ENCODE measurements at regions not wholly inside any gene's neighbourhood (a gene's known extent, or its start where the extent isn't known, plus 50 kb on each side); places are given as distances from the start of the nearest gene placed in this dataset.

DNA sequence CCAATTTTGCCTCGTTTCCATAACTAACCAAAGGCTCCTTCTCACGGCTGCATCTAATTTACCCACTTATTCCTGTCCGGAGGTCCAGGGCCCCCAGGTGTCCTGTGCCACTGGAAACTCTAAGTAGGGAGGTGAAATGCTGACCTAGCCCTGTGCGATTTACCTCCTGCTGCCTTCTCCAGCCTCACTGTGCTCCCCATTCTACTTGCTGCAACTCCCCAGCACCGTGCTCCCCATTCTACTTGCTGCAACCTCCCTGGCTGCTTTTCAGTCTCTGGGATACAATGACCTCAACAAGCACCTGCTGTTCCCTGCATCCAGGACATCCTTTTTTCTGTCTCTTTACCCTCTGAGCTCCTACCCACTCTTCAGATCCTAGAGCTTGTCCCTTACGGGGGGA, 254.7 kb upstream of the PROK2 start:
- TF ChIP-seq, protein P1, sequence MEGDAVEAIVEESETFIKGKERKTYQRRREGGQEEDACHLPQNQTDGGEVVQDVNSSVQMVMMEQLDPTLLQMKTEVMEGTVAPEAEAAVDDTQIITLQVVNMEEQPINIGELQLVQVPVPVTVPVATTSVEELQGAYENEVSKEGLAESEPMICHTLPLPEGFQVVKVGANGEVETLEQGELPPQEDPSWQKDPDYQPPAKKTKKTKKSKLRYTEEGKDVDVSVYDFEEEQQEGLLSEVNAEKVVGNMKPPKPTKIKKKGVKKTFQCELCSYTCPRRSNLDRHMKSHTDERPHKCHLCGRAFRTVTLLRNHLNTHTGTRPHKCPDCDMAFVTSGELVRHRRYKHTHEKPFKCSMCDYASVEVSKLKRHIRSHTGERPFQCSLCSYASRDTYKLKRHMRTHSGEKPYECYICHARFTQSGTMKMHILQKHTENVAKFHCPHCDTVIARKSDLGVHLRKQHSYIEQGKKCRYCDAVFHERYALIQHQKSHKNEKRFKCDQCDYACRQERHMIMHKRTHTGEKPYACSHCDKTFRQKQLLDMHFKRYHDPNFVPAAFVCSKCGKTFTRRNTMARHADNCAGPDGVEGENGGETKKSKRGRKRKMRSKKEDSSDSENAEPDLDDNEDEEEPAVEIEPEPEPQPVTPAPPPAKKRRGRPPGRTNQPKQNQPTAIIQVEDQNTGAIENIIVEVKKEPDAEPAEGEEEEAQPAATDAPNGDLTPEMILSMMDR (IDR thresholded peaks at IDR 0.05; ENCODE audit: low read length): no peak
- TF ChIP-seq EZH2 (optimal IDR thresholded peaks at IDR 0.05; ENCODE audit: low read depth, low read length) (no peak), EZH2phosphoT487 (IDR thresholded peaks at IDR 0.05; ENCODE audit: low read length) (no peak)
